Tibial artery (tissue), 4 donors: ENCODE measurements at regions not wholly inside any gene's neighbourhood (a gene's known extent, or its start where the extent isn't known, plus 50 kb on each side); places are given as distances from the start of the nearest gene placed in this dataset.

Experiments used
- DNase-seq, 2 donors: peaks; one replicate each; pipeline ENCODE4 v3.0.0-alpha.2; 2019
- H3K27ac ChIP-seq, 2 donors: fragments of 200-600 bp; sonication (generic) in 1 of 2; 1 replicate in 1 of 2; 2 replicates in 1 of 2; pipeline ENCODE4 v1.5.1; 2018 to 2019; ENCODE audit warnings: mild to moderate bottlenecking in 1 of 2
- H3K27me3 ChIP-seq, 2 donors: fragments of 200-600 bp; sonication (generic) in 1 of 2; one replicate each; pipeline versions ENCODE4 v1.5.1 to v1.6.0; 2016 to 2019
- H3K36me3 ChIP-seq, 3 donors: fragments of 200-600 bp; sonication (generic) in 2 of 3; one replicate each; pipeline ENCODE4 v1.5.1; 2016 to 2019; ENCODE audit warnings: mild to moderate bottlenecking in 2 of 3
- H3K4me1 ChIP-seq, 4 donors: fragments of 200-600 bp; sonication (generic) in 2 of 4; 1 replicate in 3 of 4; 2 replicates in 1 of 4; pipeline ENCODE4 v1.5.1; 2016 to 2019
- H3K4me3 ChIP-seq, 2 donors: fragments of 200-600 bp; sonication (generic) in 1 of 2; 1 replicate in 1 of 2; 2 replicates in 1 of 2; pipeline ENCODE4 v1.5.1; 2018 to 2019; ENCODE audit warnings: mild to moderate bottlenecking in 2 of 2
- H3K9me3 ChIP-seq, 3 donors: fragments of 200-600 bp; sonication (generic) in 1 of 3; one replicate each; pipeline ENCODE4 v1.5.1; 2016 to 2019
- CTCF ChIP-seq, 2 experiments: fragments of 200-600 bp in 1 of 2; fragments of 450-650 bp in 1 of 2; IDR thresholded peaks; one replicate each; pipeline ENCODE4 v1.5.1; 2017 to 2019; ENCODE audit warnings: antibody characterized with exemption in 2 of 2, mild to moderate bottlenecking in 1 of 2, moderate library complexity in 1 of 2
- intact Hi-C: fragments of 100-400 bp; cut with DNase I; formaldehyde crosslinking; loops from one replicate; pipeline ENCODE4 v1.15.0; 2023; ENCODE audit warnings: low total_unique reads

GRCh38 chr10:111545861-111546605 is 469.2 kb downstream of the ADRA2A start:
- no peak overlapping the region for H3K27ac ChIP-seq
- no peak overlapping the region for H3K4me3 ChIP-seq
- no peaks in the 10 kb centered on the region for H3K36me3 ChIP-seq
- no peak for TF ChIP-seq CTCF (IDR thresholded peaks at IDR 0.05)
- no peaks in the 10 kb centered on the region for H3K27me3 ChIP-seq
- no peak for DNase-seq
- no peaks in the 10 kb centered on the region for H3K4me1 ChIP-seq
- no peaks in the 10 kb centered on the region for H3K9me3 ChIP-seq
- intact Hi-C loops, result no loop called here

GRCh38 chr10:111548084-111548726 is 471.4 kb downstream of the ADRA2A start:
- Histone ChIP-seq H3K4me1 (no peaks in the 10 kb centered on the region), H3K4me3 (no peak overlapping the region), H3K27me3 (no peaks in the 10 kb centered on the region), H3K36me3 (no peaks in the 10 kb centered on the region), H3K27ac (no peak overlapping the region), H3K9me3 (no peaks in the 10 kb centered on the region)
- intact Hi-C loops, result no loop called here
- no peak for TF ChIP-seq CTCF (IDR thresholded peaks at IDR 0.05)
- no peak for DNase-seq

GRCh38 chr10:111551001-111551400 is 474.2 kb downstream of the ADRA2A start:
- intact Hi-C loops, result no loop called here
- Histone ChIP-seq H3K4me1 (no peaks in the 10 kb centered on the region), H3K36me3 (no peaks in the 10 kb centered on the region), H3K27ac (no peak overlapping the region), H3K4me3 (no peak overlapping the region), H3K9me3 (no peaks in the 10 kb centered on the region), H3K27me3 (no peaks in the 10 kb centered on the region)
- TF ChIP-seq CTCF (IDR thresholded peaks at IDR 0.05), result no peak
- no peak for DNase-seq

GRCh38 chr10:111556666-111557065 is 479.8 kb downstream of the ADRA2A start:
- TF ChIP-seq CTCF (IDR thresholded peaks at IDR 0.05), result no peak
- DNase-seq, result no peak
- H3K27ac ChIP-seq, result no peak overlapping the region
- intact Hi-C loops, result no loop called here
- H3K27me3 ChIP-seq, result no peaks in the 10 kb centered on the region
- no peaks in the 10 kb centered on the region for H3K4me1 ChIP-seq
- no peaks in the 10 kb centered on the region for H3K9me3 ChIP-seq
- H3K36me3 ChIP-seq, result no peaks in the 10 kb centered on the region
- no peak overlapping the region for H3K4me3 ChIP-seq

- Histone ChIP-seq H3K9me3 (no peaks in the 10 kb centered on the region), H3K4me3 (no peak overlapping the region), H3K4me1 (no peaks in the 10 kb centered on the region), H3K27me3 (no peaks in the 10 kb centered on the region), H3K36me3 (no peaks in the 10 kb centered on the region), H3K27ac (no peak overlapping the region)
- DNase-seq, result no peak
- no peak for TF ChIP-seq CTCF (IDR thresholded peaks at IDR 0.05)
- intact Hi-C loops, result no loop called here
Measured at GRCh38 chr10:111558211-111558610, 481.4 kb downstream of the ADRA2A start.
